WI38 (cell line): ENCODE measurements at regions not wholly inside any gene's neighbourhood (a gene's known extent, or its start where the extent isn't known, plus 50 kb on each side); places are given as distances from the start of the nearest gene placed in this dataset.

Source experiments
- H3K4me3 ChIP-seq: 2 replicates; pipeline ENCODE4 v1.5.1; 2011; ENCODE audit warnings: low read depth, mild to moderate bottlenecking, control low read depth, low read length
- TF ChIP-seq, protein P1 (sequence below): IDR thresholded peaks from 2 replicates; pipeline ENCODE4 v1.5.1; 2012; ENCODE audit warnings: low read depth, mild to moderate bottlenecking, control low read depth, low read length

DNA sequence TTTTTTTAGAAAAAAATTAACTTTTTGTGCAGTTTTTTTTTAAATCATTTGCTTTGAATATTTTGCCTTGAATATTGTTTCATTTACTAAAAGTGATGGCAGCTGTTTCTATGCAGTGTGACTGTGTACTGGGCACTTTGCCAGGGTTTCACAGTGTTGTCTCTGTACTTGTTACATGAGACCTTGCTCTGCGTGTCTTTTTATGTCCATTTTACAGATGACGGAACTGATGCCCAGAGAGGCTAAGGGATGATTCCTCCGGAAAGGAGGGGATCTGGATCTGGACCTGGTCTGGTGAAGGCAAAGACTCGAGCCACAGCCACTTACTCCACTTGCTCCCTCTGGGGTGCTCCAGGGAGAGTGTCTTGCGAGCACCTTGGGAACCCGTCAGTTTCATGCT lies 124.8 kb upstream of the PTCH1 start:
- TF ChIP-seq, protein P1, sequence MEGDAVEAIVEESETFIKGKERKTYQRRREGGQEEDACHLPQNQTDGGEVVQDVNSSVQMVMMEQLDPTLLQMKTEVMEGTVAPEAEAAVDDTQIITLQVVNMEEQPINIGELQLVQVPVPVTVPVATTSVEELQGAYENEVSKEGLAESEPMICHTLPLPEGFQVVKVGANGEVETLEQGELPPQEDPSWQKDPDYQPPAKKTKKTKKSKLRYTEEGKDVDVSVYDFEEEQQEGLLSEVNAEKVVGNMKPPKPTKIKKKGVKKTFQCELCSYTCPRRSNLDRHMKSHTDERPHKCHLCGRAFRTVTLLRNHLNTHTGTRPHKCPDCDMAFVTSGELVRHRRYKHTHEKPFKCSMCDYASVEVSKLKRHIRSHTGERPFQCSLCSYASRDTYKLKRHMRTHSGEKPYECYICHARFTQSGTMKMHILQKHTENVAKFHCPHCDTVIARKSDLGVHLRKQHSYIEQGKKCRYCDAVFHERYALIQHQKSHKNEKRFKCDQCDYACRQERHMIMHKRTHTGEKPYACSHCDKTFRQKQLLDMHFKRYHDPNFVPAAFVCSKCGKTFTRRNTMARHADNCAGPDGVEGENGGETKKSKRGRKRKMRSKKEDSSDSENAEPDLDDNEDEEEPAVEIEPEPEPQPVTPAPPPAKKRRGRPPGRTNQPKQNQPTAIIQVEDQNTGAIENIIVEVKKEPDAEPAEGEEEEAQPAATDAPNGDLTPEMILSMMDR: no peak
- no peak overlapping the region for H3K4me3 ChIP-seq

DNA sequence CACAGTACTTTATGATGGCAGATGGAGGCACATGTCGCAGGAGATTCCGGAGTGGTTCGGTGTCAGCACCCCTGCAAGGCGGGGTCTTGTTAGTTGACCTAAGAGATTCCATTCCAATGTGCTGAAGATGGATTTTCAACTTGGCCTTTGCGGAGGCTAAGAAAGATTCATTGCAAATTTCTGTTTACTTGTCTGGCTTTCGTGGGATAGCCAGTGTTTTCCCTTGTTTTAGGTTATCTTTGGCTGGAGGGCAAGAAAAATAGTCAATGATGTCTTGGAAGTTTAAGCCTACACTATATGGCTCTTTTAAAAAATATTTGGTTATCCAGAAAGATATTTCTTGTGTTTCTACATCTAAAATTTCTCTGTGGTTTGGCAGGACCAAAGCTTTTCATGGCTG lies 123.6 kb upstream of the PTCH1 start:
- H3K4me3 ChIP-seq: no peak overlapping the region
- TF ChIP-seq, protein P1: no peak

DNA sequence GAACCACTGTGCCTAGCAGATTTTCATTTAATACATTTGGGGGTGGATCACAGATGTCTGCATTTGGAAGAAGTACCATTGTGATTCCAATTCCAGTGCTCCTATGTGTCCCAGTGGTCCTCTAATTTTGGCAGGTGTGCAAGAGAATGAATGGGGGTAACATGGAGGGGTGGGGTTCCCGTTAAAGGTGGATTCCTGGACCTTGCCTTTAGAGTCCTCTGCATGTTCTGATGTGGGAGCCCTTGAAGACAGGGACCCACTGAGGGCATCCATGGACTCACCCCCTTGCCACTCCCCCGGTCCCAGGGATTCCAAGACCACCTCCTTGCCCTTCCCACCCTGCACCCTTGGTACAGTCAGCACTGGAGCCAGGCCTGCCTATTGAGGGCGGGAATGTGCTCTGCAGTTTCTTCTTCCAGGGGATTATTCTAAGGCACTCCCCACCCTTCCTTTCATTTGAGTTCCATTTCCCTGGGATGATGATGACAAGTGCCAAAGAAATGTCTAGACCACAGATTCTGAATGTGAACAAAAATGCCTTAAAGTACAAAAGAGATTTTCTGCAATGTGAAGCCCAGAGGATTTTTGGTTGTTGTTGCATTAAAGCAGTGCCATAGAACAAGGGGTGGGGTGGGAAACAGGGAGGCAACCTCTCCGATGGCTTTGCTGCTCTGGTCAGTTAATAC lies 119.4 kb upstream of the PTCH1 start:
- TF ChIP-seq, protein P1: no peak
- H3K4me3 ChIP-seq: no peak overlapping the region

DNA sequence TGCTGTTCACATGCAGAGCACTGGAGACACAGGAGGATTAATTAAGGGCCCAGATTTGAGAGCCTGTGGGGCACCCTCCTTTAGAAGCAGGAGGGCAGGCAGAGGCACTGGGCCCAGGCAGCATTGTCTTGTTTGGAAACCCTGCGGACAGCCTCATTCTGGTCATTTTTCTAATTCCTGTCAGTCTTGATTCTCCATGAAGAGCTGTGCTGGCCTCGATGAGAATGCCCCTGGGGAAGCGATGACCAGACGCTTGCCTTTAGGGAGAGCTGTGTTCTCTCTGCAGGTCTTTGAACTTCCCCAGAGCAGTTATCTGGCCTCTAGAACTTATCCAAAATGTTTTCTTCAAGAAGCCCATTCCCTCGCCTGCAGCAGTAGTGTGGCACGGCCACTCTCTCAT lies 117.8 kb upstream of the PTCH1 start:
- H3K4me3 ChIP-seq: no peak overlapping the region
- TF ChIP-seq, protein P1: no peak

DNA sequence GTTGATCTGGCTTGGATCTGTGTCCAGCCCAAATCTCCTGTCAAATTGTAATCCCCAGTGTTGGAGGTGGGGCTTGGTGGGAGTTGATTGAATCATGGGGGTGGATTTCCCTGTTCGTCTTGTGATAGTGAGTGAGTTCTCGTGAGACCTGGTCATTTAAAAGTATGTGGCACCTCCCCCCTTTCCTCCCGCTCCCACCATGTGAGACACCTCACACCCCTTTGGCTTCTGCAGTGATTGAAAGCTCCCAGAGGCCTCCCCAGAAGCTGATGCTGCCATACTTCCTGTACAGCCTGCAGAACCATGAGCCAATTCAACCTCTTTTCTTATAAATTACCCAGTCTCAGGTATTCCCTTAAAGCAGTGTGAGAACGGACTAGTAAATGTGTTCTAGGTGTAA lies 117.3 kb upstream of the PTCH1 start:
- H3K4me3 ChIP-seq: no peak overlapping the region
- TF ChIP-seq, protein P1: no peak

DNA sequence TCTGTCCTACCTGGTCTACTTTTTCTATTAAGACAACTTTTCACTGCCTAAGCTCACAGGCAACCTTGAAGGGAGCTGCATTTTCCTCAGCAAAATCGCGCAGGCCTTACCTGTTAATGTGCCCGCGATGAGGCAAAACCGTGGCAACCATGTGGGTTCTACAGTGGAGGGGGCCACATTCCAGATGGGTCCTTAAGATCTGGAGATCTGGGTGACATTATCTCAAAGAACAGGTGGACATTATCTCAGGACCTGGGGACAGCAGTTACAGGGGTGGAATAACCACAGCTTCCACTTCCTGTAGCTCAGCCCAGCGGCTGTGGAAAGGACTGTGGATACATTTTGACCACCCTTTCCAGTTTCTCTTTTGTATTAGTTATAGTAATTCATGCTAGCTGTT lies 112.8 kb upstream of the PTCH1 start:
- H3K4me3 ChIP-seq: no peak overlapping the region
- TF ChIP-seq, protein P1: no peak

DNA sequence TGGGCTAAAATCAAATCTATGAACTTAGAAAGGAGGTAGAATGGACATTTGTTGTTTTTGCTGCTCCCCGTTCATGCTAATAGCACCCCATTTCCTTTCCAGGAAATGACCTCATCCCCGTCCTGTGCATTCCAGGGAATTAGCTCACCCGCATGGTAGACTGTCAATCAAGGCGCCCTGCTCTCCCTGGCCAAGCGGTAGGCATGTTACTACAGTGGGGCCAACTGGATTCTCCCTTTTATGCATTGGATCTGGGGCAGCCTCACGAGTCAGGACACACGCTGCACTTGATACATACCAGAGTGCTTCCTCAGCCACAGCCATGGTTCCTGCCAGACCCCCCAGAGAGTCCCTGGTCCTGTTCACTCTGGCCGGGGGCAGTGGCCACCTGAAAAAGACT lies 111.0 kb upstream of the PTCH1 start:
- TF ChIP-seq, protein P1: no peak
- no peak overlapping the region for H3K4me3 ChIP-seq
